ENCODE measurements at regions not wholly inside any gene's neighbourhood (a gene's known extent, or its start where the extent isn't known, plus 50 kb on each side); places are given as distances from the start of the nearest gene placed in this dataset.
"Not testable (repeated sequence)": the region's sequence is repeated elsewhere in the genome, so short reads cannot be mapped to it uniquely, and the experiment has no call there.

GRCh38 chr3:25182794-25183193, 245.3 kb upstream of the RARB start:
- no peak overlapping the region for H3K4me3 ChIP-seq (ENCODE audit: low read depth, low read length)
- DNase-seq (ENCODE audit: low read depth), result no peak
- TF ChIP-seq CTCF (conservative IDR thresholded peaks at IDR 0.05; ENCODE audit: low read depth, low read length), result no peak

GRCh38 chr3:25184641-25185250, 243.3 kb upstream of the RARB start:
- no peak overlapping the region for H3K4me3 ChIP-seq (ENCODE audit: low read depth, low read length)
- no peak for DNase-seq (ENCODE audit: low read depth)
- no peak for TF ChIP-seq CTCF (conservative IDR thresholded peaks at IDR 0.05; ENCODE audit: low read depth, low read length)

GRCh38 chr3:25191673-25192072, 236.4 kb upstream of the RARB start:
- H3K4me3 ChIP-seq (ENCODE audit: low read depth, low read length), result no peak overlapping the region
- no peak for DNase-seq (ENCODE audit: low read depth)
- no peak for TF ChIP-seq CTCF (conservative IDR thresholded peaks at IDR 0.05; ENCODE audit: low read depth, low read length)

GRCh38 chr3:25199567-25199966, 228.5 kb upstream of the RARB start:
- not testable (repeated sequence) for DNase-seq (ENCODE audit: low read depth); H3K4me3 ChIP-seq (ENCODE audit: low read depth, low read length)

GRCh38 chr3:25212736-25213135, 215.3 kb upstream of the RARB start:
- no peak for DNase-seq (ENCODE audit: low read depth)
- TF ChIP-seq CTCF (conservative IDR thresholded peaks at IDR 0.05; ENCODE audit: low read depth, low read length), result no peak
- H3K4me3 ChIP-seq (ENCODE audit: low read depth, low read length), result no peak overlapping the region

- no peak for TF ChIP-seq CTCF (conservative IDR thresholded peaks at IDR 0.05; ENCODE audit: low read depth, low read length)
- no peak overlapping the region for H3K4me3 ChIP-seq (ENCODE audit: low read depth, low read length)
- no peak for DNase-seq (ENCODE audit: low read depth)
These were observed 214.0 kb upstream of the RARB start for GRCh38 chr3:25214034-25214433.

- TF ChIP-seq CTCF (conservative IDR thresholded peaks at IDR 0.05; ENCODE audit: low read depth, low read length), result no peak
- H3K4me3 ChIP-seq (ENCODE audit: low read depth, low read length), result no peak overlapping the region
- DNase-seq (ENCODE audit: low read depth), result no peak
These were observed 209.7 kb upstream of the RARB start for GRCh38 chr3:25218362-25218761.

Data from epithelial cell of proximal tubule (primary cell).